Gastroesophageal sphincter (tissue), 3 donors: ENCODE measurements at regions not wholly inside any gene's neighbourhood (a gene's known extent, or its start where the extent isn't known, plus 50 kb on each side); places are given as distances from the start of the nearest gene placed in this dataset.

Experiments used
- CTCF ChIP-seq, 4 experiments: fragments of 200-600 bp in 2 of 4; fragments of 450-650 bp in 2 of 4; sonication (generic) in 1 of 4; IDR thresholded peaks; one replicate each; pipeline ENCODE4 v1.5.1; 2017 to 2019; ENCODE audit warnings: antibody characterized with exemption in 4 of 4, mild to moderate bottlenecking in 2 of 4, moderate library complexity in 2 of 4
- POLR2A ChIP-seq, 2 donors: fragments of 450-650 bp; IDR thresholded peaks; one replicate each; pipeline ENCODE4 v1.6.1; 2017; ENCODE audit warnings: antibody characterized with exemption in 2 of 2, mild to moderate bottlenecking in 2 of 2, moderate library complexity in 1 of 2

- TF ChIP-seq CTCF (IDR thresholded peaks at IDR 0.05): no peak
- no peak for TF ChIP-seq POLR2A (IDR thresholded peaks at IDR 0.05)
Measured at GRCh38 chr2:196514641-196515040, 124.9 kb upstream of the CCDC150 start.
